ENCODE measurements at regions not wholly inside any gene's neighbourhood (a gene's known extent, or its start where the extent isn't known, plus 50 kb on each side); places are given as distances from the start of the nearest gene placed in this dataset.

DNA sequence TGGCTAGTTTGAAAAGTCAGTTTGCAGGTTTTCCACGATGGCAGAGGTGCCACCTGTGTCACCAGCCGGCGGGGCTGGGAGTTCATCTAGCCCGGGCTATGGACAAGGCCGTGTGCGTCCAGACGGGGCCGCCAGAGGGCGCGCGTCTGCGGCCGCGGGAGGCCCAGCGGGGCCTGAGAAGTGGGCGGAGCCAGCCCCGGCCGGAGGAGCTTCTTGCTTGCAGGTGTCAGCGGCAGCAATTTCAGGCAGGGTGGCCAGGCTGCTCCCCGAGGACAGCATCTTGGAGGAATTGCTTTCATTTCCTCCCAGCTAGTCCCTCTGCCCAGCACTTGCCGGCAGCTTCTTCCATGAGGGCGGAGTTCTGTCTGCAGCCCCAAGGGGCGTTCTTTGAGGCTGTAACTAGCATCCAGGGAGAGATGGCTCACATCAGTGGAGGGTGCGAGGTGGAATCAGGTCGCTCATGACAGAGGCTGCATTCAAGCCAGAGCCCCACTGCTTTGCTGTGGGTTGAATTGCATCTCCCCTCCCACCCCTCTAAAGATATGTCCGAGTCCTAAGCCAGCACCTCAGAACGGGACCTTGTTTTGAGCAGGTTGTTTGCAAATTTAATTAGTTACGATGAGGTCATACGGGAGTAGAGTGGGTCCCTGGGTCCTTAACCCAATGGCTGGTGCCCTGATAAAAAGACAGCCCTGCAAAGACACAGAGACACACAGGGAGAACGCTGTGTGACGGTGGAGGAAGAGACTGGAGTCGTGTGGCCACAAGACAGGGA, 85.9 kb upstream of the MKI67 start (continued):
- TF ChIP-seq, protein P1, sequence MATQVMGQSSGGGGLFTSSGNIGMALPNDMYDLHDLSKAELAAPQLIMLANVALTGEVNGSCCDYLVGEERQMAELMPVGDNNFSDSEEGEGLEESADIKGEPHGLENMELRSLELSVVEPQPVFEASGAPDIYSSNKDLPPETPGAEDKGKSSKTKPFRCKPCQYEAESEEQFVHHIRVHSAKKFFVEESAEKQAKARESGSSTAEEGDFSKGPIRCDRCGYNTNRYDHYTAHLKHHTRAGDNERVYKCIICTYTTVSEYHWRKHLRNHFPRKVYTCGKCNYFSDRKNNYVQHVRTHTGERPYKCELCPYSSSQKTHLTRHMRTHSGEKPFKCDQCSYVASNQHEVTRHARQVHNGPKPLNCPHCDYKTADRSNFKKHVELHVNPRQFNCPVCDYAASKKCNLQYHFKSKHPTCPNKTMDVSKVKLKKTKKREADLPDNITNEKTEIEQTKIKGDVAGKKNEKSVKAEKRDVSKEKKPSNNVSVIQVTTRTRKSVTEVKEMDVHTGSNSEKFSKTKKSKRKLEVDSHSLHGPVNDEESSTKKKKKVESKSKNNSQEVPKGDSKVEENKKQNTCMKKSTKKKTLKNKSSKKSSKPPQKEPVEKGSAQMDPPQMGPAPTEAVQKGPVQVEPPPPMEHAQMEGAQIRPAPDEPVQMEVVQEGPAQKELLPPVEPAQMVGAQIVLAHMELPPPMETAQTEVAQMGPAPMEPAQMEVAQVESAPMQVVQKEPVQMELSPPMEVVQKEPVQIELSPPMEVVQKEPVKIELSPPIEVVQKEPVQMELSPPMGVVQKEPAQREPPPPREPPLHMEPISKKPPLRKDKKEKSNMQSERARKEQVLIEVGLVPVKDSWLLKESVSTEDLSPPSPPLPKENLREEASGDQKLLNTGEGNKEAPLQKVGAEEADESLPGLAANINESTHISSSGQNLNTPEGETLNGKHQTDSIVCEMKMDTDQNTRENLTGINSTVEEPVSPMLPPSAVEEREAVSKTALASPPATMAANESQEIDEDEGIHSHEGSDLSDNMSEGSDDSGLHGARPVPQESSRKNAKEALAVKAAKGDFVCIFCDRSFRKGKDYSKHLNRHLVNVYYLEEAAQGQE (IDR thresholded peaks at IDR 0.05; ENCODE audit: low read depth), result no peak
- TF ChIP-seq POLR2A (IDR thresholded peaks at IDR 0.05; ENCODE audit: borderline replicate concordance, extremely low read depth, insufficient read depth, insufficient read length), result no peak

DNA sequence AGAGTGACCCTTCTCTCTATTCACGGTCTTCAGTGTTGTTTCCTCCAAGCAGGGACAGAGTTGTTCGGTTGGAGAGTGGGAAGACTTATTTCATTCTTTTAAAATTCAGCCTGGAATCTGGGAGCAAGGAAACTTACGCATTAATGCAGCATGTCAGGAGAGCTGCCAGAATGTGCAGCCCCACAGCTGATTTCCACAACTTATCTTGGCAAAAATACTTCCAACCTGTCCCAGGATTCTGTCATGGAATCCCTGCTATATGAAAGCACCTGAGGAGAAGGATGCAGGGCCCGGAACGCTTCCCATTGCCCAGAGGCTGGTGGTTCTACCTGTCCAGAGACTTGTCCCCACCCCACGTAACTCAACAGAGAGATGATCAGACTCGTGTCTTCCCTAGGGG, 86.9 kb upstream of the MKI67 start:
- intact Hi-C loops (cut with micrococcal nuclease), result no loop called here
- H3K27me3 ChIP-seq (ENCODE audit: insufficient read depth, low read length), result no peaks in the 10 kb centered on the region
- TF ChIP-seq SP1 (IDR thresholded peaks at IDR 0.05; ENCODE audit: low read depth), result no peak

More for the DNA sequence above, 86.9 kb upstream of the MKI67 start:
- POLR2A ChIA-PET, result no interaction called here
- ATAC-seq (no peak), DNase-seq (ENCODE audit: low read depth, low spot score) (no peak)
- BruUV-seq (replicated peaks), result no TSS peak
- no peaks in the 10 kb centered on the region for H4K20me1 ChIP-seq (ENCODE audit: insufficient read depth)
- RAD21 ChIA-PET (ENCODE audit: low non-redundant PET in 1 of 2, low total read pairs in 2 of 2, uncharacterized antibody in 2 of 2, unreplicated experiment in 2 of 2), result no interaction called here
- no peak overlapping the region for H3K4me3 ChIP-seq (replicated peaks in 1 of 2; ENCODE audit: low read depth in 1 of 2, low read length in 2 of 2)
- H3K9me3 ChIP-seq (ENCODE audit: control insufficient read depth in 1 of 2, insufficient read depth in 1 of 2, low read depth in 1 of 2, low read length in 2 of 2), result no peaks in the 10 kb centered on the region
- H3K9ac ChIP-seq (ENCODE audit: low read length), result no peak overlapping the region
- no peak overlapping the region for H2AFZ ChIP-seq (ENCODE audit: low read depth, low read length, poor library complexity, severe bottlenecking)
- H3K36me3 ChIP-seq (ENCODE audit: control insufficient read depth in 1 of 2, insufficient read depth in 2 of 2, low read length in 2 of 2), result no peaks in the 10 kb centered on the region
- H3K79me2 ChIP-seq (ENCODE audit: insufficient read depth, low read length), result no peaks in the 10 kb centered on the region
- CTCF ChIA-PET, result interaction anchor here (1.6 kb wide), 1 partner anchor 55 kb away, joined by 5 read pairs; no protein-coding TSS in a partner anchor
- no peak overlapping the region for H3K4me2 ChIP-seq (ENCODE audit: low read length)
- H3K27ac ChIP-seq (ENCODE audit: low read depth, low read length), result no peak overlapping the region
- peaks cover 2 to 21% of the 10 kb centered on the region in 2 experiments; a peak in 2 of 4 replicates for H3K4me1 ChIP-seq (ENCODE audit: control insufficient read depth in 1 of 2, insufficient read depth in 2 of 2, low read length in 2 of 2)
- H3K9me2 ChIP-seq (ENCODE audit: insufficient read depth), result no peaks in the 10 kb centered on the region
